ENCODE measurements at regions not wholly inside any gene's neighbourhood (a gene's known extent, or its start where the extent isn't known, plus 50 kb on each side); places are given as distances from the start of the nearest gene placed in this dataset.

GRCh38 chr14:95034788-95035187 lies 122.5 kb downstream of the DICER1 start:
- DNase-seq, result no peak

GRCh38 chr14:95033682-95034632 lies 123.4 kb downstream of the DICER1 start:
- no peak for DNase-seq

- no peak for DNase-seq
These were observed 124.3 kb downstream of the DICER1 start for GRCh38 chr14:95033031-95033430.

- no peak for DNase-seq
These were observed 130.4 kb downstream of the DICER1 start for GRCh38 chr14:95026851-95027463.

- peak; percentile 12 for DNase-seq
These were observed 131.4 kb downstream of the DICER1 start for GRCh38 chr14:95025941-95026340.

- DNase-seq, result no peak
These were observed 132.1 kb downstream of the DICER1 start for GRCh38 chr14:95025218-95025617.

- peak; percentile 30 for DNase-seq
These were observed 132.9 kb downstream of the DICER1 start for GRCh38 chr14:95024380-95024779.

- DNase-seq, result no peak
These were observed 133.4 kb downstream of the DICER1 start for GRCh38 chr14:95023886-95024285.

GRCh38 chr14:95023115-95023514 lies 134.2 kb downstream of the DICER1 start:
- DNase-seq, result no peak

- DNase-seq, result no peak
These were observed 135.7 kb downstream of the DICER1 start for GRCh38 chr14:95021588-95021987.

- no peak for DNase-seq
These were observed 138.5 kb downstream of the DICER1 start for GRCh38 chr14:95018821-95019220.

- no peak for DNase-seq
These were observed 142.3 kb downstream of the DICER1 start for GRCh38 chr14:95015046-95015445.

- DNase-seq, result no peak
These were observed 143.3 kb downstream of the DICER1 start for GRCh38 chr14:95014036-95014435.

- DNase-seq, result no peak
These were observed 145.8 kb downstream of the DICER1 start for GRCh38 chr14:95011445-95012006.

GRCh38 chr14:95008445-95009217 lies 148.7 kb downstream of the DICER1 start:
- no peak for DNase-seq

GRCh38 chr14:95007921-95008320 lies 149.4 kb downstream of the DICER1 start:
- no peak for DNase-seq

GRCh38 chr14:95006479-95006878 lies 150.8 kb downstream of the DICER1 start:
- no peak for DNase-seq

- no peak for DNase-seq
These were observed 151.3 kb downstream of the DICER1 start for GRCh38 chr14:95006051-95006450.

- no peak for DNase-seq
These were observed 154.0 kb downstream of the DICER1 start for GRCh38 chr14:95003099-95003960.

- DNase-seq, result no peak
These were observed 158.6 kb downstream of the DICER1 start for GRCh38 chr14:94998685-94999084.

- DNase-seq, result no peak
These were observed 159.2 kb downstream of the DICER1 start for GRCh38 chr14:94998110-94998509.

GRCh38 chr14:94995551-94995950 lies 161.8 kb downstream of the DICER1 start:
- no peak for DNase-seq

Data from activated CD8-positive, alpha-beta memory T cell treated with anti-CD3 and anti-CD28 coated beads, Interleukin-2, amount 50 U/mL, for 48 hours (primary cell).